ENCODE measurements at regions not wholly inside any gene's neighbourhood (a gene's known extent, or its start where the extent isn't known, plus 50 kb on each side); places are given as distances from the start of the nearest gene placed in this dataset.

DNA sequence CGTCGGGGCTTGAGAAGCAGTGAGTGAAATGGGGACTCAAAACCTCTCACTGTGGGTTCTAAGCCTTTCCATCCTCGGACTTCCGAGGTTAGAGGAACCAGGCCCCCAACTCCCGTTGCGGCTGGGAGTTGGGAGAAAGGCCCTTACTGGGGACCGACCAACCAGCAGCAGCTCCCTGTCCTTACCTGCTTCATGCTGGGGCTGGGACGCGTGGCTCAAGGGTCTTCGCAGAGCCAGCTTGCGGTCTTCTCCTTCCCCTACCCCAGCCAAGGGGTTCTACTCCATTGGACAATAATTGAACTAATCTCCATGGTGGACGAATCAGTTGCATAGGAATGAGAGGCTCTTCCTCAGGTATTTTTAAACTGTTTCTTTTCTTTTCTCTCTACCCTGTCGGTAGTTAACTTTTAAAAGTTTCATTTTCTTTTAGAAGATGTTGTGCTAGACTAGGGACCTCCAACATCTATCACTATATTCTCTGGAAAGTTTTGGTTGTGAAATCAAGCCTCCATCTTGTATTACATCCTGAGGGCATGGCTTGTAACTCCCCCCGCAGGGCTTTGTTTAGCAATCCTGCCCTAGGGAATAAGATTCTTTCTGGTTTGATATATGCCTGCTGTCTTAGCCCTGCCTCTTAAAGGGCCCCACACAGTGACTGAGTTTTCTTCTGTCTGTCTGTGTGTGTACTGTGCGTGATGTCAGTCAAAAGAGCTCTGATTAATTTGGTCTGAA is 1027.1 kb upstream of the PCDH9 start:
- H3K4me1 ChIP-seq (ENCODE audit: control insufficient read depth, insufficient read depth, low read length): no peaks in the 10 kb centered on the region
- TF ChIP-seq ZNF121 (tag by site-specific recombination; IDR thresholded peaks at IDR 0.05): no peak
- TF ChIP-seq SETDB1 (IDR thresholded peaks at IDR 0.05; ENCODE audit: insufficient read length, low read length): peak; percentile 60
- ChIA-PET CTCF (interaction anchor here (0.6 kb wide), 1 partner anchor 366 kb away, joined by 3 read pairs; no protein-coding TSS in a partner anchor), POLR2A (no interaction called here)
- no peak overlapping the region for H3K4me3 ChIP-seq (ENCODE audit: low read depth, low read length)
- H3K36me3 ChIP-seq (ENCODE audit: control insufficient read depth in 2 of 2, insufficient read depth in 1 of 2, low read length in 2 of 2): no peaks in the 10 kb centered on the region
- H3K9me3 ChIP-seq (ENCODE audit: control insufficient read depth, insufficient read depth, low read depth, low read length): no peaks in the 10 kb centered on the region
- no peak overlapping the region for H3K27ac ChIP-seq (ENCODE audit: extremely low read depth, low read depth, low read length)

DNA sequence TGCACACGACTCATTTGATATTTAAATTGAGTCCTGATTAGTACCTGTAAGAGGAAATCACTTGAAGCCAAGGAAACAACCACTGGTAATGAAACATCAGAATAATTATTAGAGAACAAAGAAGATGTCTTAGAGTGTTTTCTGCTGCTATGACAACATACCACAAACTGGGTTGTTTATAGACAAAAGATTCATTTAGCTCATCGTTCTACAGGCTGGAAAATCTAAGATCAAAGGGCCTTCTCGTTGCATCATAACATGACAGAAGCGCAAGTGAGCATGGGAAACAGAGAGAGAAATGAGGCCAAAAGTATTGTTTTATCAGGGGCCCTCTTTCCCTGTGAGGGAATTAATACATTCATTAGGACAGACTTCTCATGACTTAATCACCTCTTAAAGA is 1024.0 kb upstream of the PCDH9 start:
- Histone ChIP-seq H3K36me3 (ENCODE audit: control insufficient read depth in 2 of 2, insufficient read depth in 1 of 2, low read length in 2 of 2) (no peaks in the 10 kb centered on the region), H3K27ac (ENCODE audit: extremely low read depth, low read depth, low read length) (no peak overlapping the region), H3K9me3 (ENCODE audit: control insufficient read depth, insufficient read depth, low read depth, low read length) (no peaks in the 10 kb centered on the region), H3K4me3 (ENCODE audit: low read depth, low read length) (no peak overlapping the region), H3K4me1 (ENCODE audit: control insufficient read depth, insufficient read depth, low read length) (no peaks in the 10 kb centered on the region)
- CTCF ChIA-PET: no interaction called here
- POLR2A ChIA-PET: no interaction called here
- TF ChIP-seq SCRT2 (tag by site-specific recombination; IDR thresholded peaks at IDR 0.05) (no peak), TCF7L2 (IDR thresholded peaks at IDR 0.05; ENCODE audit: borderline replicate concordance, low read depth, low read length) (0 out of 2 replicates have a peak, but pooled peaks have one; percentile 36)

DNA sequence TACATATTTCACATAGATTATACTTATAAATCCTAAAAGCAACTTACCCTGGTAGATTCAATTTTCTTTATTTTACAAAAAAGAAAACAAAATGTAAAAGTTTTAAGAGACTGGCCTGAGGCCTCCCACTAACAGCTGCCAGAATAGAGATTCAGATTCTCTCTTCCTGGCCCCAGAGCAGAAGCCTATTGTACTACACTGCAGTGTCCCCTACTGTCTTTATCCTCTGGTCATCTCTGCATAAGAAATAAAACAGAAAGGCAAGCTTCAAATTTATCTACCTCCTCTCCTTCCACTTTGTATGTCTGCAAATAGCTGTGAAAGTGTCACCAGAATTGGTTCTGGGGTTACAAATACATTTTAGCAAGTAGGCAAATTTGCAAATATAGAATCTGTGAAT is 1004.1 kb upstream of the PCDH9 start:
- ChIA-PET CTCF (interaction anchor here (0.6 to 0.7 kb wide), 3 partner anchors 27 to 1398 kb away, joined by 3 to 4 read pairs (median 3); no protein-coding TSS in a partner anchor), POLR2A (no interaction called here)
- Histone ChIP-seq H3K36me3 (ENCODE audit: control insufficient read depth in 2 of 2, insufficient read depth in 1 of 2, low read length in 2 of 2) (no peaks in the 10 kb centered on the region), H3K4me3 (ENCODE audit: low read depth, low read length) (no peak overlapping the region), H3K9me3 (ENCODE audit: control insufficient read depth, insufficient read depth, low read depth, low read length) (no peaks in the 10 kb centered on the region), H3K27ac (ENCODE audit: extremely low read depth, low read depth, low read length) (no peak overlapping the region), H3K4me1 (ENCODE audit: control insufficient read depth, insufficient read depth, low read length) (no peaks in the 10 kb centered on the region)
- TF ChIP-seq BCL11A (tag by site-specific recombination; IDR thresholded peaks at IDR 0.05; ENCODE audit: low read depth) (no peak), ZNF707 (tag by site-specific recombination; IDR thresholded peaks at IDR 0.05) (no peak), ZNF549 (tag by site-specific recombination; IDR thresholded peaks at IDR 0.05) (no peak), ZNF791 (tag by site-specific recombination; IDR thresholded peaks at IDR 0.05) (no peak), ZNF654 (tag by site-specific recombination; IDR thresholded peaks at IDR 0.05; ENCODE audit: low read depth) (0 out of 2 replicates have a peak, but pooled peaks have one; percentile 19)

DNA sequence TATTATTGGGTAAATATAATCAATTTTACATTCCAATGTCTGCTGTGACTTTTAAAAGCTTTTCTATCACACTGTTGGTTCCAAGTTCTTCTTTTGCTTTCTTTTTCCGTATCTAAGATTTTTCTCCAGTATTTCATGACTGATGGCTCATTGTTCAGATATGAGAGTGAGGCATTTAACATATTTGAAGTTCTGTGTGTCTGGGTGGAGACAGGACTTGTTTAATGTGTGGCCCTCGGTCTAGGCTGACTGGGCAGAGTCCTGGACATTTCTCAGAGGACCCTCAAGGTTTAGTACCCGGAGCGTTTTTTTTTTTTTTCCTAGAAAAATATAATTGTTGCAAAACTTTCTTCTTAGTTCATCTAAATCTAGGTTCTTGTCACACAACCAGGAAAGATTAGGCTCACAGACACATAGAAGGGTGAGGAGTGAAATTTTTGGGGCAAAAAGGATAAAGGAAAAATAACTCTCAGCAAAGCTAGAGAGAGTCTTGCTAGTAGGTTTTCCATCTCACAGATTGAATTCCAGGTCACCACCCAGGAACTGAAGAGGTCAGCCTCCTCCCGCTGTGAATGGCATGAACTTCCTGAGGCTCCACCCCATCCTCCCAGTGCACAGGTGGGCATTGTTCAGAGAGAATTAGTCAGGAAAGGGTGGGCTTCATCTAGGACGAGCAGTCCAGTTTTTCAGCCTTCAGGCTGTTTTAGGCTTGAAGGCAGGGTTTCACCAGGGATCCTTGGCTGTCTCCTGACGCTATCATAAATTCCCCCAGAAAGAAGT is 1002.4 kb upstream of the PCDH9 start:
- Histone ChIP-seq H3K9me3 (ENCODE audit: control insufficient read depth, insufficient read depth, low read depth, low read length) (no peaks in the 10 kb centered on the region), H3K36me3 (ENCODE audit: control insufficient read depth in 2 of 2, insufficient read depth in 1 of 2, low read length in 2 of 2) (no peaks in the 10 kb centered on the region), H3K4me1 (ENCODE audit: control insufficient read depth, insufficient read depth, low read length) (no peaks in the 10 kb centered on the region), H3K27ac (ENCODE audit: extremely low read depth, low read depth, low read length) (no peak overlapping the region), H3K4me3 (ENCODE audit: low read depth, low read length) (no peak overlapping the region)
- no peak for TF ChIP-seq ZNF843 (tag by site-specific recombination; IDR thresholded peaks at IDR 0.05)
- TF ChIP-seq, protein P1, sequence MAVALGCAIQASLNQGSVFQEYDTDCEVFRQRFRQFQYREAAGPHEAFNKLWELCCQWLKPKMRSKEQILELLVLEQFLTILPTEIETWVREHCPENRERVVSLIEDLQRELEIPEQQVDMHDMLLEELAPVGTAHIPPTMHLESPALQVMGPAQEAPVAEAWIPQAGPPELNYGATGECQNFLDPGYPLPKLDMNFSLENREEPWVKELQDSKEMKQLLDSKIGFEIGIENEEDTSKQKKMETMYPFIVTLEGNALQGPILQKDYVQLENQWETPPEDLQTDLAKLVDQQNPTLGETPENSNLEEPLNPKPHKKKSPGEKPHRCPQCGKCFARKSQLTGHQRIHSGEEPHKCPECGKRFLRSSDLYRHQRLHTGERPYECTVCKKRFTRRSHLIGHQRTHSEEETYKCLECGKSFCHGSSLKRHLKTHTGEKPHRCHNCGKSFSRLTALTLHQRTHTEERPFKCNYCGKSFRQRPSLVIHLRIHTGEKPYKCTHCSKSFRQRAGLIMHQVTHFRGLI (tag by site-specific recombination; IDR thresholded peaks at IDR 0.05): no peak
- no peak for TF ChIP-seq IKZF3 (tag by site-specific recombination; IDR thresholded peaks at IDR 0.05)
- TF ChIP-seq, protein P2, sequence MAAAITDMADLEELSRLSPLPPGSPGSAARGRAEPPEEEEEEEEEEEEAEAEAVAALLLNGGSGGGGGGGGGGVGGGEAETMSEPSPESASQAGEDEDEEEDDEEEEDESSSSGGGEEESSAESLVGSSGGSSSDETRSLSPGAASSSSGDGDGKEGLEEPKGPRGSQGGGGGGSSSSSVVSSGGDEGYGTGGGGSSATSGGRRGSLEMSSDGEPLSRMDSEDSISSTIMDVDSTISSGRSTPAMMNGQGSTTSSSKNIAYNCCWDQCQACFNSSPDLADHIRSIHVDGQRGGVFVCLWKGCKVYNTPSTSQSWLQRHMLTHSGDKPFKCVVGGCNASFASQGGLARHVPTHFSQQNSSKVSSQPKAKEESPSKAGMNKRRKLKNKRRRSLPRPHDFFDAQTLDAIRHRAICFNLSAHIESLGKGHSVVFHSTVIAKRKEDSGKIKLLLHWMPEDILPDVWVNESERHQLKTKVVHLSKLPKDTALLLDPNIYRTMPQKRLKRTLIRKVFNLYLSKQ (tag by site-specific recombination; IDR thresholded peaks at IDR 0.05; ENCODE audit: borderline replicate concordance): no peak
- TF ChIP-seq MEIS1 (CRISPR knock-in tag; IDR thresholded peaks at IDR 0.05; ENCODE audit: borderline replicate concordance): no peak
- TF ChIP-seq ZNF366 (tag by site-specific recombination; conservative IDR thresholded peaks at IDR 0.05): no peak
- TF ChIP-seq, protein P3, sequence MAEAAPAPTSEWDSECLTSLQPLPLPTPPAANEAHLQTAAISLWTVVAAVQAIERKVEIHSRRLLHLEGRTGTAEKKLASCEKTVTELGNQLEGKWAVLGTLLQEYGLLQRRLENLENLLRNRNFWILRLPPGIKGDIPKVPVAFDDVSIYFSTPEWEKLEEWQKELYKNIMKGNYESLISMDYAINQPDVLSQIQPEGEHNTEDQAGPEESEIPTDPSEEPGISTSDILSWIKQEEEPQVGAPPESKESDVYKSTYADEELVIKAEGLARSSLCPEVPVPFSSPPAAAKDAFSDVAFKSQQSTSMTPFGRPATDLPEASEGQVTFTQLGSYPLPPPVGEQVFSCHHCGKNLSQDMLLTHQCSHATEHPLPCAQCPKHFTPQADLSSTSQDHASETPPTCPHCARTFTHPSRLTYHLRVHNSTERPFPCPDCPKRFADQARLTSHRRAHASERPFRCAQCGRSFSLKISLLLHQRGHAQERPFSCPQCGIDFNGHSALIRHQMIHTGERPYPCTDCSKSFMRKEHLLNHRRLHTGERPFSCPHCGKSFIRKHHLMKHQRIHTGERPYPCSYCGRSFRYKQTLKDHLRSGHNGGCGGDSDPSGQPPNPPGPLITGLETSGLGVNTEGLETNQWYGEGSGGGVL (tag by site-specific recombination; IDR thresholded peaks at IDR 0.05): no peak
- no peak for TF ChIP-seq KLF10 (tag by site-specific recombination; IDR thresholded peaks at IDR 0.05)
- no peak for TF ChIP-seq ZNF837 (tag by site-specific recombination; IDR thresholded peaks at IDR 0.05)
- CTCF ChIA-PET: no interaction called here
- POLR2A ChIA-PET: no interaction called here
